SK-N-MC (cell line): ENCODE measurements at regions not wholly inside any gene's neighbourhood (a gene's known extent, or its start where the extent isn't known, plus 50 kb on each side); places are given as distances from the start of the nearest gene placed in this dataset.

Experiments used
- EZH2 ChIP-seq: fragments of 200-600 bp; sonication (generic); IDR thresholded peaks from one replicate; pipeline ENCODE4 v1.6.1; 2017; ENCODE audit warnings: antibody characterized with exemption
- FOXP2 ChIP-seq: optimal IDR thresholded peaks from 2 replicates; pipeline ENCODE3; 2011; ENCODE audit warnings: mild to moderate bottlenecking, moderate library complexity; ENCODE audit not compliant: insufficient read depth; ENCODE audit errors: extremely low read length, control extremely low read depth
- POLR2AphosphoS5 ChIP-seq: IDR thresholded peaks from 2 replicates; pipeline ENCODE4 v1.6.1; 2012; ENCODE audit warnings: mild to moderate bottlenecking, low read depth, low read length, borderline replicate concordance

- no peak for TF ChIP-seq EZH2
- TF ChIP-seq POLR2AphosphoS5: no peak
- no peak for TF ChIP-seq FOXP2
Observed at GRCh38 chr15:58380280-58380945, 51.4 kb upstream of the LIPC start.
